ENCODE measurements at regions not wholly inside any gene's neighbourhood (a gene's known extent, or its start where the extent isn't known, plus 50 kb on each side); places are given as distances from the start of the nearest gene placed in this dataset.

GRCh38 chr6:67353861-67354260, 1281.2 kb upstream of the ADGRB3 start:
- H3K27ac ChIP-seq (ENCODE audit: low read depth, low read length), result no peak overlapping the region
- no peak overlapping the region for H2BK20ac ChIP-seq (ENCODE audit: low read length)
- no peak overlapping the region for H4K91ac ChIP-seq (replicated peaks; ENCODE audit: insufficient read length, low read length)
- H2BK15ac ChIP-seq (ENCODE audit: low read length), result no peak overlapping the region
- no peaks in the 10 kb centered on the region for H3K79me1 ChIP-seq (ENCODE audit: low read depth, low read length)
- H4K20me1 ChIP-seq (replicated peaks in 1 of 2; ENCODE audit: control insufficient read depth in 1 of 2, insufficient read depth in 2 of 2, low read length in 2 of 2), result no peaks in the 10 kb centered on the region
- WGBS, 2 experiments (ENCODE audit: extremely low coverage in 1 of 2, insufficient coverage in 1 of 2, insufficient read length in 1 of 2, insufficient replicate concordance in 2 of 2, low coverage in 1 of 2, low lambda C conversion rate in 2 of 2, missing lambda C conversion rate in 1 of 2), result 89% methylated on average over 3 of the region's 3 CpGs; no CpG with 5 or more reads in 1 of the 2 experiments
- DNase-seq (ENCODE audit: low read depth in 1 of 2, low spot score in 2 of 2) (no peak), FAIRE-seq (no peak)
- ChIA-PET POLR2A (ENCODE audit: partially characterized antibody) (no interaction called here), CTCF (ENCODE audit: partially characterized antibody) (interaction anchor here (0.8 kb wide), 1 partner anchor 9 kb away, joined by 3 read pairs; no protein-coding TSS in a partner anchor)
- H3K4me1 ChIP-seq (replicated peaks in 1 of 4; ENCODE audit: control insufficient read depth in 3 of 4, insufficient read depth in 4 of 4, low read length in 3 of 4), result no peaks in the 10 kb centered on the region
- H3K9me3 ChIP-seq (ENCODE audit: insufficient read depth in 2 of 2, low read depth in 1 of 2, low read length in 1 of 2), result no peaks in the 10 kb centered on the region
- H3K9ac ChIP-seq (replicated peaks in 1 of 4; ENCODE audit: extremely low read depth in 1 of 4, low read depth in 3 of 4, low read length in 3 of 4), result no peak overlapping the region
- H2BK120ac ChIP-seq (replicated peaks; ENCODE audit: low read depth, low read length), result no peak overlapping the region
- H3K4me3 ChIP-seq (ENCODE audit: extremely low read depth in 1 of 4, insufficient read depth in 2 of 4, low read depth in 3 of 4, low read length in 4 of 4), result no peak overlapping the region
- no peak overlapping the region for H3K4ac ChIP-seq (replicated peaks; ENCODE audit: insufficient read length, low read depth, low read length)
- H4K5ac ChIP-seq (ENCODE audit: insufficient read length, low read depth, low read length), result no peak overlapping the region
- H2BK12ac ChIP-seq (ENCODE audit: low read depth, low read length), result no peak overlapping the region
- H2AK5ac ChIP-seq (ENCODE audit: low read depth, low read length), result no peak overlapping the region
- no peak overlapping the region for H3K18ac ChIP-seq (ENCODE audit: extremely low read depth, low read length)
- H3K23ac ChIP-seq (ENCODE audit: insufficient read length), result no peak overlapping the region
- H4K8ac ChIP-seq (ENCODE audit: extremely low read depth, insufficient read depth, low read length), result no peak overlapping the region
- H2AFZ ChIP-seq (ENCODE audit: low read length), result no peak overlapping the region
- H3K36me3 ChIP-seq (ENCODE audit: control insufficient read depth in 2 of 4, insufficient read depth in 4 of 4, low read length in 3 of 4), result no peaks in the 10 kb centered on the region
- H3K23me2 ChIP-seq (ENCODE audit: low read depth, low read length), result no peaks in the 10 kb centered on the region
- H2BK5ac ChIP-seq (ENCODE audit: low read depth, low read length), result no peak overlapping the region
- no peak overlapping the region for H3K4me2 ChIP-seq (ENCODE audit: insufficient read depth in 1 of 2, low read depth in 2 of 2, low read length in 2 of 2)
- H3K79me2 ChIP-seq (ENCODE audit: control insufficient read depth in 1 of 2, insufficient read depth in 2 of 2, low read length in 2 of 2), result no peaks in the 10 kb centered on the region
- no peak overlapping the region for H3K14ac ChIP-seq (ENCODE audit: insufficient read length)
- H3K27me3 ChIP-seq (replicated peaks in 1 of 4; ENCODE audit: control insufficient read depth in 3 of 4, extremely low read depth in 1 of 4, insufficient read depth in 3 of 4, low read length in 3 of 4), result no peaks in the 10 kb centered on the region
- no peak overlapping the region for H3K56ac ChIP-seq (replicated peaks; ENCODE audit: insufficient read length, low read depth, low read length)
- TF ChIP-seq GABPA (IDR thresholded peaks at IDR 0.05; ENCODE audit: borderline replicate concordance, insufficient read depth, low read length), result no peak
- TF ChIP-seq TCF12 (IDR thresholded peaks at IDR 0.05; ENCODE audit: low read depth, low read length), result no peak
- no peak for TF ChIP-seq SRF (IDR thresholded peaks at IDR 0.05; ENCODE audit: low read depth, low read length)
- no peak for TF ChIP-seq SIRT6 (IDR thresholded peaks at IDR 0.05; ENCODE audit: low read length)
- no peak for TF ChIP-seq EZH2 (IDR thresholded peaks at IDR 0.05; ENCODE audit: low read depth, low read length, severe bottlenecking)
- TF ChIP-seq NANOG (IDR thresholded peaks at IDR 0.05; ENCODE audit: insufficient read depth, low read depth, low read length, poor library complexity, severe bottlenecking), result no peak
- TF ChIP-seq SAP30 (IDR thresholded peaks at IDR 0.05; ENCODE audit: insufficient read depth, insufficient replicate concordance, low read length), result no peak
- TF ChIP-seq PHF8 (conservative IDR thresholded peaks at IDR 0.05; ENCODE audit: low read depth, low read length), result no peak
- no peak for TF ChIP-seq RXRA (IDR thresholded peaks at IDR 0.05; ENCODE audit: insufficient read depth, low read depth, low read length)
- TF ChIP-seq FOSL1 (IDR thresholded peaks at IDR 0.05; ENCODE audit: insufficient read depth, low read depth, low read length), result no peak
- no peak for TF ChIP-seq SP2 (IDR thresholded peaks at IDR 0.05; ENCODE audit: low read length)
- no peak for TF ChIP-seq RAD21 (IDR thresholded peaks at IDR 0.05 in 1 of 2, conservative IDR thresholded peaks at IDR 0.05 in 1 of 2; ENCODE audit: low read depth in 2 of 2, low read length in 2 of 2)
- TF ChIP-seq TBP (IDR thresholded peaks at IDR 0.05; ENCODE audit: low read depth, low read length), result no peak
- TF ChIP-seq POLR2AphosphoS5 (IDR thresholded peaks at IDR 0.05; ENCODE audit: low read depth, low read length), result no peak

All from H1 (cell line).